ENCODE measurements at regions not wholly inside any gene's neighbourhood (a gene's known extent, or its start where the extent isn't known, plus 50 kb on each side); places are given as distances from the start of the nearest gene placed in this dataset.

GRCh38 chr11:11089805-11090204, 232.0 kb upstream of the ZBED5 start:
- no peak for TF ChIP-seq CTCF (IDR thresholded peaks at IDR 0.05)
- no peak for TF ChIP-seq POLR2A (IDR thresholded peaks at IDR 0.05; ENCODE audit: low read depth)
- TF ChIP-seq POLR2AphosphoS5 (IDR thresholded peaks at IDR 0.05) = no peak
- no peak for TF ChIP-seq EP300 (IDR thresholded peaks at IDR 0.05)

Measured in esophagus muscularis mucosa (tissue), 4 donors.